A204.1 (cell line): ENCODE measurements at regions not wholly inside any gene's neighbourhood (a gene's known extent, or its start where the extent isn't known, plus 50 kb on each side); places are given as distances from the start of the nearest gene placed in this dataset.
A peak's percentile ranks its signal among the peaks of the same experiment; 100 is the strongest.

Source experiments
- FAIRE-seq: peaks from 2 replicates; lab custom pipeline; 2012; peaks lifted over from hg19 to GRCh38; lab: Jason Lieb, UNC

DNA sequence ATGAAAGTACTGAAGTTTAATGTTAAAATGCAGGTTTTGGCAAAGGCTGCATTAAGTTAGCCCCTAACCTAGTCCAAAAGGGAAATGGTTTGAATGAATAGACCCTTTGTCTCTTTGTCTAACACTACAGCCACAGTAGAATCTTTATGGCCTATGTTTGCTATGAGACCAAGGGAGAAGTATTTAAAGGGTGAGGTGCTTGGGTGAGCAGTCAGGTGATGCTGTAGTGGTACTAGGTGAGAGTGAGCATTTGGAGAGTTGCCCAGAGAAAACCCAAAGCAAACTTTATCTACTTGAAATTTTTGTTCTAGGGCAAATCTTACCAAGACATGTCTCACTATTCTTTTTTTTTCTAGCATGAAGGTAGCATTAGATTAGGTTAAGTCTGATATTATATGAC, 1961.4 kb upstream of the WWC1 start:
- FAIRE-seq, result no peak

DNA sequence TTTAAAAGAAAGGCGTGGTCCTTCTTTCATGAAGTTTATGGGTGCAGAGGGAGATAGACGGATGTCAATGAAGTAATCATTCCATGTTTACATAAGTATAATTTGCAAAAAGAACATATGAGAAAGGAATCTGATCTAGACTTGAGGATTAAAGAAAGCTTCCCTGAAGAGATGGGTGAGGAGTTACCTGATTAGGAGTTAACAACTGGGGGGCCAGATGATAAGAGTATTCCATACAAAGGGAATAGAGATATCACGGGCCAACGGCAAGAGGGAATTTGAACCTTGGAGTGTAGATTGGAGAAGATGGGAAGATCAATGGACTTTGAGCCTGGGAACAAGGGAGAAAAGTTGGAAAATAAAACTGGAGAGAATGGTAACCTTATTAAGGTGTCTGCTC, 1959.9 kb upstream of the WWC1 start:
- no peak for FAIRE-seq

DNA sequence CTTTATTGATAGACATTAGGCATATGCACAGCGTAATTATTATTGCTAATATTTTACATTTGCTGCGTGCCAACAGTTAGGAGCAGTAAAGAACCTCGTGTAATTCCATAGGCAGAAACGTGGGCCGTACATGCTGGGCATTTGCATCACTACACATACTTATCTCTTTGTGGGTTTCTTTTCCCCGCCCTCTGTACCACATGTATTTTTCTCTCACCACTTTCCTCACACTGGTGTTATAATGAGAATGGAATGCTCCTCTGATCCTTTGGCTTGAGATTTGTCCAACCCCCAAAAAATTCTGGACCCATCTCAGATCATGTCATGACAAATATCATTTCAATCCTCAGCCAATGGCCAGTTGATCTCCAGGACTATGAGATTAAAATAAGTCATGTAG, 1952.6 kb upstream of the WWC1 start:
- FAIRE-seq, result no peak

DNA sequence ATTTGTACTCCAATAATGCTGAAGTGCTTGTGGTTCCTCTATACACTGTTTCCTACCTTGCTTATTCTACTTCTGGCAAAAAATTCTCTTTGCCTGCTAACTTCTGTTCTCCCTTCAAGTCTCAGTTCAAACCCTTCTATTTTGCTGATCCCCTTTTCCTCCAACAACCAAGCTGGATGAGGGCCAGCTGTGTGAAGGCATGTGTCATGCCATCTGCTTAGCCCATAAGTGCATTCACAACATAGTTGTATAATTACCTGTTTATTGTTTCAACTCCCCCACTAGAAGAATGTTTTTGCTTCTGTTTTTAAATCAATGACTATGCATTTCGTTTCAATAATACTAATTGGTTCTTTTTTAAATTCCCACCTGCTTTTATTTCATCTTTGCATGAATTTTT, 1951.4 kb upstream of the WWC1 start:
- no peak for FAIRE-seq

DNA sequence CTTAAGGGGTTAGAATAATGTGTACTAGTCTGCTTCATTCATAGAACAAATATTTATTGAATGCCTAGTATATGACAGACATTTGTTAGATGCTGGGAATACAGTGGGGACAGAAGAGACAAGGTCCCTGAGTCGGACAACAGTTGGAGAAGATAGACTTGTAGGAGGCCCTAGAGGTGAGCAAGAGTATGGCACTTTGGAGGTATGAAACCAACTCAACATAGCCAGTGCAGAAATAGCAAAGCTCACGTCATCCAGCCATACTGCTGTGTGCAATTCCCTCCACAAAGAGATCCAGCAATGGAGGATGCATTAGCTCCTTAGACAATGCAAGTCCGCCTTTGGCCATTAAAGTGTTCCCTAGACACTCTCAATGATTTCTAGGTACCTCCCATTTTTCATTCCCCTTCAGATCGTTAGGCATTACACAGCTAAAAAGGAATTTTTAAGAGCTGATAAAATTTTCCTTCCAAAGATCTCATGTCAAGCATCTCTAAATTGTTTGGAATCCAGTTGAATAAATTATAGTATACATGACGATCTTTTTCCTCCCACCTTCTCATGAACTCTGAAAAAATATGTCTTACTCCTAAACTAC, 1949.6 kb upstream of the WWC1 start:
- FAIRE-seq, result no peak

DNA sequence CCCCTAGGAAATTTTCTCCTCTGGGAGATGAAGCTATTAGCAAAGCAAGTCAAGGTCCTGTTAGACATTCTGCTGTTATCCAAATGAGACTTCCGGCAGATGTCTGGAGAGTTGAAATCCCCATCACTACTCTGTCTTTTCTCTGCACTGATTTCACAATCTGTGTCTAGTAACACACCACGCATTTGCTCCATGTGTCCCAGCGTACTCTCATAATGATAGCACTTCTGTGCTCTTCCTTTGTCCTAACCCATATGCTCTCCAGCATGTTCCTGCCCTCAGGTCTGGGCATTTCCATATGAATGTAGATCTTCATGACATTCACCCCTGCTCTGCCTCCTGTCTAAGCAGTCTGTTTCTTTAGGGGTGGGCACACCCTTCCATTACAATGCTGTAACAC, 1949.0 kb upstream of the WWC1 start:
- no peak for FAIRE-seq

DNA sequence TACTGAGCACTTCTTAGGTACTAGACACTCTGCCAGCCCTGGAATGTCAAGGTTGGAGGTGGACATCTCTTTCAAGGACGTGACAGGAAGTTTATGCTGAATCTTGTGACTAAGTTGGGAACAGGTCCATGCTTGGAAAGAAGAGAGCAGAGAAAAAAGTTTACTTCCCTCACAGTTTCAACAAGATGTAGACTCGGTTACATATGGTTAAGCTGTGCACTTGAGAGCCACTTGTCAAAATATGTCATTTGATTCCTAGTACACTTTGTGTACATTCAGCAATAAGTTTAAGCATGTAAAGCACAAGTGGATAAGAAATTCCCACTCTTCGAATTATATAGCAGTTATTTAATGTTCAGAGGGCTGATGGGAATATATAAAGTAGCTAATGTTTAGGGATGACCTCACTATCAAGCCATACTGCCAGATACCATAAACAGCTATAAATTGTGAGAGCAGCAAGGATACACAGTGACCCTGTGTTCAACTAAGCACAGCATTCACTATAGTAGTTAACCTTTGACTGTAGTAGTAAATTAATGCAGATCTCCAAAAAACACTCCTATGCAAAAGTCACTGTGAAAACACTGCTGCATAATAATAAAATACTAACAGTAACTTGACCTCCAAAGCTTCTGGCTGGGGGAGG, 1944.6 kb upstream of the WWC1 start:
- no peak for FAIRE-seq

DNA sequence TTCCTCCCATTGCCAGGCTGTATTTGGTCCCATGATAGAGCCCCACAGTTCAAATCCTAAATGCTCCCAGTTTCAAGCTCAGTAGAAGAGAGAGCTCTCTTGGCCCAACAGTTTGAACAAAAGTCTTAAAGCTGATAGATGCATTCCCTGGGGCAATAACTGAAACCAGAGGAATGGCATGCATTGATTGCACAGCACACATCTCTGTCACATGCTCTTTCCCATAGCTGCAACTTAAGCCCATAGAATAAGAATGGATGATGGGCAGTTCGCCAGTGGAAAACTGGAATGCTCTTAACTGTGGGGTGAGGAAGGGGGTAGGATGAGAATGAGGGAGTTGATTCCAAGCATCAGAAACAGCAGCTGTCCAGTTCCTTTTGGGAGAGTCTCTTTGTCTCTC, 1942.4 kb upstream of the WWC1 start:
- no peak for FAIRE-seq

DNA sequence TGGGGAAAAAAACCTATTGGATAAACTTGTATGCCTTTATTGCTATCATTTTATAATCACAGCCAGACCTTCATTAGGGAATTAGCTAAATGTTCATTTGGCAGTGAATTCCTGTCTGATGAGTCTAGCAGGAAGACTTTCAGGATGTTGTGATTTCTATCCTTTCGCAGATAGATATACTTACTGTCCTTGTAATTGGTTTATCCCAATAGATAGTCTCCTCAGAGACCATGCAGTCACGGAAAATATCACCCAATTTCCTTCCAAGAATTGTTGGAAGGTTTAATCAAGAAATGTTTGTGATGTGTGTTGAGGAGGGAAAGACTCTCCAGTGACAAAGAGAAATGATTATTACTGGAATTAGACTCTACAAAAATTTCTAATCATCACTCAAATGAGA, 1937.9 kb upstream of the WWC1 start:
- FAIRE-seq, result no peak

DNA sequence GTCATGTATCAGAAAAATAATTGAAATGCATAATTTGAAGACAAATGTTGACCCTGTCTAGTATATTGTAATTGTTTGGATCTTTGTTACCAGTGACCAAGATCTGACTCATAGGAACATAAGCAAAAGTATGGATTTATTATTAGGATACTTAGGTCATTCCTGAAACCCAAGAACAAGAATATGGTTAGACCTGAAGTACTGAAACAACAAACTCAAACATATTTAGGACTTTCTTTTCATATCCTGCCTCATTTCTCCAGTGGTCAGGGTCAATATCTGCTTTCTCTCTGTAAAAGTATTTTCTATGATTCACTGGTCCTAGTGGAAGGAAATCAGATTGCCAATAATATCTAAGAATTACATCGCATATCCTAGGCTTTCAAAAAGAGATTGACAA, 1937.1 kb upstream of the WWC1 start:
- no peak for FAIRE-seq

DNA sequence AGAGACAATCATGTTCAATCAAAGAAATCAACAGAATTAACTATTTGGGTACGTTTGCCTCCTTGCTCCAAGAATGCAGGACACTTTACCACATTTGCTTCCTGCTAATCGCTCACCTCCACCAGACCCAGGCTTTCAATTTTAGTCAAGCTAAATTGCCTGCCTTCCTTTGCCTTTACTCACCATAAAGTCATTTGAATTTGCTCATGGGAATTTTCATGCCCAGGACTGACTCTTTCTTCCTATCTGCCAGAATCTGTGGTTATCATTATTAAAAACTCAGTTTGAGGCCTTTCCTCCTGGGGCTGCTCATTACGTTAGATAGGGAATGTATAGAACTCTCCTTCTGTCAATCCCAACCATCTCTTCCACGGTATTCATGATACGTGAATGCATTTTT, 1935.3 kb upstream of the WWC1 start:
- FAIRE-seq, result no peak

DNA sequence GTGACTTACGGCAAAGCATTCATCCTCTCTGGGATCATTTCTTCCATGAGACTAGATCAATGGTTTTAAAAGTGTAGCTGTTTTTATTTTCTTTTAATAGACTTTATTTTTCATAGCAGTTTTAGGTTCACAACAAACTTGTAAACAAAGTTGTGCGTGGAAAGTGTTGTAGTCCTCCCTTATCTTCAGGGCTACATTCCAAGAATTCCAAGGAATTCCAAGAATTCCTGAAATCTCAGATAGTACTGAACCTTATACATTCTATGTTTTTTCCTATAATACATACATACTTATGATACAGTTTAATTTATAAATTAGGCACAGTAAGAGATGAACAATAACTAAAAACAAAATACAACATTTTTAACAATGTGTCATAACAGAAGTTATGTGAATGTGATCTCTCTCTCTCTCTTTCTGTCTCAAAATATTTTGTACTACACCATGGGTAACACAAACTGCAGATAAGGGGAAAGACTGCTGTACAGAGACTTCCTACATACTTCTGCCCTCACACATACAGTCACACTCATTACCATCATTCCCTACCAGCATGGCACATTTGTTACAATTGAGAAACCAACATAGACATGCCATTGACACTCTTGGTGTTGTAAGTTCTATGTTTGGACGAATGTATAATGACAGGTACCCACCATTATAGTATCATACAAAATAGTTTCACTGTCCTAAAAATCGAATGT, 1933.2 kb upstream of the WWC1 start:
- FAIRE-seq, result no peak

DNA sequence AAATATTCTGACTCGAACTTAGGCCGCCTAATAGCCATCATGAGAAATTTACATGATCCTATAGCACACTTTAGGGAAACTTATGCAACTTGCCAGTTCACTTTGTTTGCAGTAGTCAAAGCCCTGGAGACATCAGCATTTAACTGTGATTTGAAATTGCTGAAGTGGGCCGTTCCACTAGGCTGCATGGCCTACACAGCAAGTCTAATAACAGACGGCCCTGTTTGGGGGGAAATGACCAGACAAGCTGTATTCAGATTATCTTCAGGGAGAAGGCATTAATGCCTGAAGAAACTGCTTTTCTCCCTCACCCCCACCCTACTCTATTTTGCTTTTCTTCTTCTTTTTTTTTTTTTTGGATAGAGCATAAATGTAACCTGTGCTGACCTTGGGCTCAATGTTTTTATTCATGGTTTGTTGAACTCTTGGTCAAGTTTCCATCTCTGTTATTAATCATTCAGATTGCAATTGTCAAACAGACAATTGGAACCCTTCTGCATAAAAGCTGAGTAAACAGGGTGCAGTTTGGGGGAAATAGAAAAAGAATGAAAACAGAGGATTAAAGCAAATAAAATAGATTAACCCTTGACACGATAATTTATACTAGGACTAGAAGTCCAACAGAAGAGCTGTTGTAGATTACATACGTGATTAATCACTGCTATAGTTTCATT, 1928.2 kb upstream of the WWC1 start:
- no peak for FAIRE-seq

DNA sequence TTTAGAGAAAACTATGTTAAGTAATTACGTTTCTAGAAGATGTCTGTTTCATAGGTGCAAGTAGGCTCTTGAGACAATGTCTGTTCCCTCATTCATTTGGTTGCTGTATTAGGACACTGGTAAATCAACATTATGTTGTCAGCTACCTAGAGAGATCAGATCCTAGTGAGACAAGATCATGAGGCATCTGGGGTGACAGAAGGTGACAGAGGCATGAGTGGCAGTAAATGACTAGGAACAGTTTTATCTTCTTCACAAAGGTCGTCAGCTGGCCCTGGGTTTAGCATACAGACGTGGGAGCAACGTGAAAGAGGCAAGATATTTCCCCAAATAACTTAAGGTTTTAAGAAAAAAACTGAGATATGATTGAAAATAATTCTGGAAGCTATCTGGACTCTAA, 1926.3 kb upstream of the WWC1 start:
- FAIRE-seq, result no peak

DNA sequence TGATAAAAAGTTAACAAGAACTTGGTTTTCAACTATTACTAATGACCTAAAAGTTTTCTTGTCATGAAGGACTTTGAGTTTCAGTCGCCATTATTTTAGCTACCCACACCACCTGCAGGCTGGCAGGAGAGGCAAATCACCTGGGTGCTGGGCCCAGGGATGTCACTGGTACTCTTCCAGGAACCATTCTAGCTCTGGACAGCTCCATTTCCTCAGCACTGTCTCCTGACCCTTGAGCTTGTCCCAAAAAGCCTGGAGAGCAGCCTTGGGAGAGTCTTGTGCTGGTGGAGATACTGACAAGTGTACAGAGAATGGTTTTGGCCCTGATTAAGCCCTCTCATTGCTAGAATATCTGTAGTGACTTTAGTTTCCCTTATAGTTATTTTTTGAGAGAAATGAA, 1924.1 kb upstream of the WWC1 start:
- no peak for FAIRE-seq

DNA sequence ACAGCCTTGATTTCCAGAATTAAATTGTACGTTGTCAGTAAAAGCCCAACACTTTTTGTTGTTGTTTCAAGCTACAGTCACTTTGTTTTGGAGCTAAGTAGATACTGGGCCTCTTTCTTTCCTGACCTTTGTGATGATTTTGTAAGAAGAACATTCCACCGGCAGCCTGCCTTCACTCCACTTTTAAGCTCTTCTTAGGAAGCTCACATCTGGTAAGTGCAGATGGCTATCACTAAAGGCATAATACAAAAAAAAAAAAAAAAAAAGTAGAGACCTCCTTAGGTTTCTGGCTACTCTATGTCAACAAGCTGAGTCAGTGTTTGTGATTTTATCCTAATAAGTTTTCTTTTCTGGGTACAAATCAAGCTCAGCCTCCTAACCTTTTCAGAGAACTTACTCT, 1922.1 kb upstream of the WWC1 start:
- FAIRE-seq, result no peak

DNA sequence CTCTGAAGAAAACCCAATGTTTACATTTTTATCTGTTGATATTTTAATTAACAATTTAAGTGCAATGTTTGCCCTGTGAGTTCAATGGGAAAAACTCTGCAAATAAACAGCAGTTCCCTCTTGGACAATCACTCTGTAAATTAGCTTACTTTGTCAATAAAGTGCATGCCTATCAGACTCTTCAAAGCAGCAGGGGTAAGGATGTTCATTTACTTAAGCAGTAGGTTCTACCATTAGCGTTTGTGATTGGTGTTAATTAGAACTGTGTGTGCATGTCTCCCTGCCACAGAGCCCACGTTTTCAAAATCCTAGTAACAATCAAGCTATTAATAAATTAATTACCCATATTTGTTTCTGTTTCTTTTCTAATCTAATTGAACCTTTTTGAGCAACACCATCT, 1921.6 kb upstream of the WWC1 start:
- FAIRE-seq, result no peak

DNA sequence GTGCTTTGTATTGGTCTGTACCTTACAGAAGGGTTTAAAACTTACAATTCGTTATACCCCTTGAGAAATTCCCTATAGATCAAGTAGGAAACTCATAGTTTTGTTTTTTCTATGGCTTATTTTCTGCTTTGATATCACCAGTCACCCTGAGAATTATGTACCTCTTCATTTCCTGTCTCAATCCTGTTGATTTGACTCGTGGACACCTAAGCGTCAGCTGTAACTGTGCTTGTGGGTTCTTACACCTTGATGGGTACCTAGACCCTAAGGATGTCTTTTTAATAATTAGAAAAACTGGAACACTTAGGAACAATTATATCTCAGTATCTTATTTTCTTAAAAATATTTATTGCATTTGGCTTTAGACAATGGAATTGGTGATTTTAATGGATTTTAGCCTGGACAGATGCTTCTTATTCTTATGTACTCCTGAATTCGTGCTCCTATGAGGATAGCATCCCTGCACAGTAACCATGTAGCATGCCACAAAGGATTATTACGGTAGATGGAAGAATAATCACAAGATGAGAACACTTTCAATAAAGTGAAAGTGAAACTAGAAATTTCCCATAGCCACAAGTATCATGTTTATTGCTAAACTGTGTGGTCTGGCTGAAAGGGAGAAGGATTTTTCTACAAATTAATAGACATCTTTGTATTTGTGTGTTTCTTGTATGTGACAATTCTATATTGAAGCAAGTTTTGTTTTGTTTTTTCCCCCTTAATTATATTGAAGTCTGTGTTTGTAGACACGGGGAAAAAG, 1920.3 kb upstream of the WWC1 start:
- FAIRE-seq, result peak; percentile 80

DNA sequence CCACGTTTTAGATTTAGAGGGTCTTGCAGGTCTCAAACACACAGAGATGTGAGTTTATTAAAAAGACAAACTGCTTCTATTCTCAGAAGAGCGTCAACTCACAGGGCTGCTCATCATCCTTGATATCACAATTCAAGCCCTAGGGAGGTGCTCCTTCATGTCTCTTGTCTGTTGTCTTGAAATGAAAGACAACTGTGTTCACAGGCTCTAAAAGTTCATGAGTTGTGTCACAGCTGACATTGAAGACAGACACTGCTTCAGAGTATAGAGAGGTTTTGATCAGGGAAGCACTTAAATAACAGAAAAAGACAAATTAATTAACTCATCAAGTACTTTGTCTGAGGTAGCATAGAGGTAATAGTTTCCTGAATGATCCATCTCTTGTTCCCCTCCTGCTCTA, 1917.6 kb upstream of the WWC1 start:
- no peak for FAIRE-seq

DNA sequence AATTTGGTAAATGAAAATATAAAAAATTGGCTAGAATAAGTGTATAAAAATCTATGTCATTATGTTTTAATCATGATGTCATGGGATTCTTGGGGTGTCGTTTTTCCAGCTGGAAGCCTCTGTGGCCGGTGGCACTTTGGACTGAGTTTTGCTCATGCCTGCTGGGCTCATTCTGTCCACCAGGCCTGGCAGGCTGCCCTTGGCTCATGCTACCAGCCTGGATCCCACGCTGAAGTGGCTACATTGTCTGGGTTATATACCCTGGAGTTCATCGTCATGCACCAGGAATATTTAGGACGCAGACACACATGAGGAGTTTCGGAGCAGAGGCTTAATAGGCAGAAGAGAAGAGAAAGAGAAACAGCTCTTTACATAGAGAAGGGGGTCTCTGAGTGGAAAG, 1913.7 kb upstream of the WWC1 start:
- FAIRE-seq, result no peak

DNA sequence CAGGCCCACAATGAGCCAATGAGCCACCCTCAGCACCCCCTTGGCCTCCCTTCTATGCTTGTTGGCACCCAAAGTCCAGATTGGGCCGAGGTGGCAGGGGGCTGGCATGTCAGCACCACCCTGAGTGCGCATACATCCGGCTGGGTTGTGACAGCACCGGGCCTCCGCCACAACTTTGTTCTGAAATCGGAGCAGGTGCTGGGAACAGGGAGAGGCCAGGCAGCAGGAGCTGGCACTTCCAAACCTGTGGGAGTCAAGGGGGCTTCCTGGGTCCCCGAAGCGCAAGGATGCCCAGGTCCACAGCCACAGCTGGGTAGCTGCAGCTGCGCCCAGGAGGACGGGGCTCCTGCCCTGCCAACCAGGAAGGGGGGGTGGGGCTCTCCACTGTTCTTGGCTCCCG, 1911.9 kb upstream of the WWC1 start:
- no peak for FAIRE-seq

DNA sequence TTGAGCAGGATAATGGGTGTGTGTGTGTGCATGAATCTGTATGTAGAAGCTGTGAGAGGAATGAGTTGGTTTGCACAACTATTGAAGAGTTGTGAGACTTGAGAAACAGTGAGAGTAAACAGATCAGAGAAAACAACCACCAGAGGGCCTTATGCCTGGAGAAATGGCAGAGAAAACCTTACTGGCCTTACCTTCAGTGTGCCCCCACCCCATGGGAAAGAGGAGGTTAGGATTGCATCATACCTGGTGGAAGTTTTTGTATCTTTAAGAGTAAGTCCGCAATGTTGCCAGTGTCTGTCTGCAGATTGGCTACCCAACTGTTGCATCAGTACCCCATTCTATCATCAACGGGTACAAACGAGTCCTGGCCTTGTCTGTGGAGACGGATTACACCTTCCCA, 1909.4 kb upstream of the WWC1 start:
- no peak for FAIRE-seq

DNA sequence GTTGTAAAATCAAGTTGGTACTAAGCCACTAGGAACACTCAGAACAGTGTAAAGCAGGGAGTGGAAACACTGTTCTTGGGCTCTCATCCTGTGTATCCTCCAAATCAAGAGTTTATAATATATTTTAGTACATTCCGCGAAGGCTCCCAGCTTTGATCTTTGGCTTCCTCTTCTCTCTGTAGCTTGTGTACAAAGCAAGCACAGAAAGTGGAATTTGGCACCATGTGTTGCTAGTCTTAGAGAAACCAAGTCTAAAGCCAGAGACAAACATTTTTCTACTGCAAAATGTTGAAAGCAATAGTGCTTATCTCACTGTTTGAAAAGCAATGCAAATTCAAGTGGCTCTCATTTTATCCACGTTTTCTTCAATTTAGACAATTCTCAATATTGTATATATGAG, 1893.3 kb upstream of the WWC1 start:
- no peak for FAIRE-seq
